CD14-positive monocyte (primary cell): ENCODE measurements at regions not wholly inside any gene's neighbourhood (a gene's known extent, or its start where the extent isn't known, plus 50 kb on each side); places are given as distances from the start of the nearest gene placed in this dataset.

ENCODE experiments used
- DNase-seq, 3 donors: peaks; one replicate each; pipeline ENCODE4 v3.0.0-alpha.2; 2011 to 2022
- H2AFZ ChIP-seq: 2 replicates; pipeline ENCODE4 v1.6.0; 2012; ENCODE audit warnings: mild to moderate bottlenecking, low read depth, low read length, inconsistent platforms; ENCODE audit not compliant: insufficient read depth, poor library complexity, severe bottlenecking
- H3K27ac ChIP-seq, 2 donors: 1 replicate in 1 of 2; 2 replicates in 1 of 2; pipeline ENCODE4 v1.5.1; 2012 to 2013; ENCODE audit warnings: low read length in 2 of 2, control low read depth in 1 of 2, inconsistent platforms in 1 of 2, low read depth in 1 of 2, mild to moderate bottlenecking in 1 of 2
- H3K27me3 ChIP-seq, 2 donors: one replicate each; pipeline versions ENCODE4 v1.6.0 to v1.6.1; 2011 to 2013; ENCODE audit warnings: low read length in 2 of 2; ENCODE audit not compliant: control insufficient read depth in 2 of 2, insufficient read depth in 2 of 2
- H3K36me3 ChIP-seq, 2 donors: replicated peaks in 1 of 2; 1 replicate in 1 of 2; 2 replicates in 1 of 2; pipeline versions ENCODE4 v1.5.1 to v1.6.1; 2012 to 2013; ENCODE audit warnings: low read length in 2 of 2, control low read depth in 1 of 2, inconsistent platforms in 1 of 2, mild to moderate bottlenecking in 1 of 2; ENCODE audit not compliant: insufficient read depth in 2 of 2, control insufficient read depth in 1 of 2
- H3K4me1 ChIP-seq, 2 donors: 1 replicate in 1 of 2; 2 replicates in 1 of 2; pipeline versions ENCODE4 v1.5.1 to v1.6.1; 2012 to 2013; ENCODE audit warnings: low read length in 2 of 2, control low read depth in 1 of 2, inconsistent platforms in 1 of 2, mild to moderate bottlenecking in 1 of 2, moderate library complexity in 1 of 2; ENCODE audit not compliant: insufficient read depth in 2 of 2, control insufficient read depth in 1 of 2
- H3K4me2 ChIP-seq: replicated peaks from 2 replicates; pipeline ENCODE3; 2012; ENCODE audit warnings: low read length, moderate library complexity, mild to moderate bottlenecking; ENCODE audit not compliant: poor library complexity, severe bottlenecking; ENCODE audit errors: extremely low read depth
- H3K4me3 ChIP-seq, 3 experiments: fragments of 200-600 bp in 1 of 3; sonication (generic) in 1 of 3; replicated peaks in 1 of 3; 1 replicate in 2 of 3; 2 replicates in 1 of 3; pipeline ENCODE4 v1.5.1; 2011 to 2013; ENCODE audit warnings: low read length in 3 of 3, mild to moderate bottlenecking in 3 of 3, control low read depth in 2 of 3, low read depth in 2 of 3, inconsistent platforms in 1 of 3, moderate library complexity in 1 of 3
- H3K79me2 ChIP-seq: 2 replicates; pipeline ENCODE4 v1.6.0; 2012; ENCODE audit warnings: mild to moderate bottlenecking, control low read depth, inconsistent platforms, low read length, moderate library complexity; ENCODE audit not compliant: insufficient read depth
- H3K9ac ChIP-seq: 2 replicates; pipeline ENCODE4 v1.6.0; 2017; ENCODE audit warnings: low read length, mild to moderate bottlenecking; ENCODE audit not compliant: insufficient read depth, poor library complexity, severe bottlenecking
- H3K9me3 ChIP-seq, 2 donors: replicated peaks in 1 of 2; 1 replicate in 1 of 2; 2 replicates in 1 of 2; pipeline versions ENCODE4 v1.5.1 to v1.6.1; 2012 to 2013; ENCODE audit warnings: low read length in 2 of 2, control low read depth in 1 of 2; ENCODE audit not compliant: control insufficient read depth in 1 of 2, insufficient read depth in 1 of 2
- H4K20me1 ChIP-seq: 2 replicates; pipeline ENCODE4 v1.6.0; 2012; ENCODE audit warnings: mild to moderate bottlenecking, low read length, control low read depth, moderate library complexity; ENCODE audit not compliant: insufficient read depth
- H3K27ac Mint-ChIP-seq, 7 donors: one replicate each; pipeline ENCODE4 v1.8.0; 2020; ENCODE audit warnings: mild to moderate bottlenecking in 7 of 7, mixed read lengths in 7 of 7, moderate library complexity in 6 of 7, inconsistent platforms in 2 of 7
- H3K27me3 Mint-ChIP-seq, 3 donors: one replicate each; pipeline ENCODE4 v1.8.0; 2021 to 2022; ENCODE audit warnings: low read depth in 3 of 3, mild to moderate bottlenecking in 3 of 3, mixed read lengths in 3 of 3, moderate library complexity in 3 of 3, inconsistent platforms in 1 of 3
- H3K36me3 Mint-ChIP-seq, 2 donors: one replicate each; pipeline ENCODE4 v1.8.0; 2020; ENCODE audit warnings: mixed read lengths in 2 of 2, inconsistent platforms in 1 of 2, mild to moderate bottlenecking in 1 of 2
- H3K4me1 Mint-ChIP-seq: one replicate; pipeline ENCODE4 v1.8.0; 2020; ENCODE audit warnings: mild to moderate bottlenecking, mixed read lengths
- H3K4me3 Mint-ChIP-seq, 2 donors: one replicate each; pipeline ENCODE4 v1.8.0; 2020; ENCODE audit warnings: mild to moderate bottlenecking in 2 of 2, mixed read lengths in 2 of 2, moderate library complexity in 1 of 2
- H3K9me3 Mint-ChIP-seq, 7 donors: one replicate each; pipeline ENCODE4 v1.8.0; 2020 to 2022; ENCODE audit warnings: mixed read lengths in 7 of 7, mild to moderate bottlenecking in 6 of 7, moderate library complexity in 6 of 7, inconsistent platforms in 2 of 7
- CTCF ChIP-seq: fragments of 200-600 bp; IDR thresholded peaks from one replicate; pipeline ENCODE4 v1.8.0; 2022; ENCODE audit warnings: antibody characterized with exemption, mild to moderate bottlenecking
- WGBS: methylation state at CpG from one replicate; pipeline ENCODE4 v1.1.5; 2013; ENCODE audit warnings: missing lambda C conversion rate; ENCODE audit not compliant: insufficient coverage; 5-methylcytosine and 5-hydroxymethylcytosine counted together
- intact Hi-C, 2 donors: fragments of 100-400 bp; cut with micrococcal nuclease; formaldehyde crosslinking; loops; one replicate each; pipeline versions ENCODE4 v1.15.0 to v1.15.1; 2023

- TF ChIP-seq CTCF = no peak
Observed at GRCh38 chr5:67510204-67510603, 313.6 kb upstream of the CD180 start.

GRCh38 chr5:67509402-67510186, 313.0 kb upstream of the CD180 start:
- Histone ChIP-seq H3K27me3 (no peaks in the 10 kb centered on the region), H3K4me1 (no peaks in the 10 kb centered on the region), H3K27ac (no peak overlapping the region), H3K79me2 (no peaks in the 10 kb centered on the region), H2AFZ (no peak overlapping the region), H4K20me1 (no peaks in the 10 kb centered on the region), H3K9me3 (no peaks in the 10 kb centered on the region), H3K9ac (no peak overlapping the region), H3K4me2 (no peak overlapping the region), H3K36me3 (no peaks in the 10 kb centered on the region), H3K4me3 (no peak overlapping the region)
- Mint-ChIP-seq H3K27ac (no peak overlapping the region), H3K4me1 (no peaks in the 10 kb centered on the region), H3K27me3 (peaks cover 0 to 1% (median 0%) of the 10 kb centered on the region in 3 donors), H3K4me3 (no peak overlapping the region), H3K9me3 (peaks cover 0 to 7% (median 0%) of the 10 kb centered on the region in 7 donors), H3K36me3 (no peaks in the 10 kb centered on the region)
- no peak for DNase-seq
- WGBS = no CpG with 5 or more reads among the region's 5 CpGs
- TF ChIP-seq CTCF = no peak
- intact Hi-C loops = no loop called here

More at GRCh38 chr5:67510204-67510603, 313.6 kb upstream of the CD180 start:
- Histone ChIP-seq H3K36me3 (no peaks in the 10 kb centered on the region), H4K20me1 (no peaks in the 10 kb centered on the region), H2AFZ (no peak overlapping the region), H3K4me1 (no peaks in the 10 kb centered on the region), H3K79me2 (no peaks in the 10 kb centered on the region), H3K27ac (no peak overlapping the region), H3K4me2 (no peak overlapping the region), H3K9ac (no peak overlapping the region), H3K4me3 (no peak overlapping the region), H3K27me3 (no peaks in the 10 kb centered on the region), H3K9me3 (no peaks in the 10 kb centered on the region)
- H3K27me3 Mint-ChIP-seq = peaks cover 0 to 1% (median 0%) of the 10 kb centered on the region in 3 donors
- H3K36me3 Mint-ChIP-seq = no peaks in the 10 kb centered on the region
- H3K9me3 Mint-ChIP-seq = peaks cover 0 to 7% (median 0%) of the 10 kb centered on the region in 7 donors
- H3K4me1 Mint-ChIP-seq = no peaks in the 10 kb centered on the region
- intact Hi-C loops = no loop called here
- H3K4me3 Mint-ChIP-seq = no peak overlapping the region
- DNase-seq = no peak
- no peak overlapping the region for H3K27ac Mint-ChIP-seq
